ENCODE measurements at regions not wholly inside any gene's neighbourhood (a gene's known extent, or its start where the extent isn't known, plus 50 kb on each side); places are given as distances from the start of the nearest gene placed in this dataset.

GRCh38 chr17:54085934-54086333 lies 263.2 kb downstream of the KIF2B start:
- TF ChIP-seq CTCF (IDR thresholded peaks at IDR 0.05) (no peak), POLR2A (IDR thresholded peaks at IDR 0.05) (no peak), POLR2AphosphoS5 (IDR thresholded peaks at IDR 0.05) (no peak), EP300 (IDR thresholded peaks at IDR 0.05) (no peak)
